Glomerular endothelial cell (primary cell): ENCODE measurements at regions not wholly inside any gene's neighbourhood (a gene's known extent, or its start where the extent isn't known, plus 50 kb on each side); places are given as distances from the start of the nearest gene placed in this dataset.

Experiments used
- DNase-seq: peaks from one replicate; pipeline ENCODE4 v3.0.0-alpha.2; 2011; ENCODE audit warnings: low read depth, low spot score; ENCODE audit errors: extremely low read depth

DNA sequence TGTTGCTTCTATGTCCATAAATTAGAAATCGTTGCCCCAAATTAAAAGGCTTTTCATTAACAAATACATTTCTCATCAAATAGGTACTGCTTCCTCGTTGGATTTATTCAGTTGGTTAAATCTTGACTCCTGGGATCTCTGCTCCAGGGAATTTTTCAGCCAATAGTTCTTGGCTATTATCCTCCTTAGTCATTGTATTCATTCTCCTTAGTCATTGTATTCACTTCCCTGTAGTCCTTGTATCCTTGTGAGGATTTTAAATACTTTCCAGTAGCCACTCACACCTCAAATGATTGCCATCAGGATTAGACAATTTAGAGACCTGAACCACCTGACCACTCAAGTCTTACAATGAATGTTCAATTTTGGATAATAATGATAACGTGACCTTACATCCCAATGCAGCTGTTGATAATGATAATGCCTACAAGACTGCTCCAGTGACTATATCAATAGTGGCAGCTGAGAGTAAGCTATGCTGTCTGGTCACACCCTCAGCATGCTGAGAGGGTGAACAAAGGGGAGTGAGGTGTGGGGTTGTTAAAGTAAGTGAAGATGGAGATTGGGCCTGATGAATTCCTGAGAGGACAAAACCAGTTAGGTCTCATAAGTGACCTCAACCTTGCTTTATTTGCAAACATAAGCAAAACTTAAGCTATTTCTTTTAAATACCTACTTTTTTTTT, 193.7 kb upstream of the RTL1 start:
- DNase-seq, result no peak

- DNase-seq, result no peak
These were observed 194.7 kb upstream of the RTL1 start for GRCh38 chr14:101098177-101098576.

GRCh38 chr14:101098641-101099040, 195.1 kb upstream of the RTL1 start:
- DNase-seq, result peak; percentile 83

GRCh38 chr14:101101456-101102056, 198.0 kb upstream of the RTL1 start:
- DNase-seq, result no peak

DNA sequence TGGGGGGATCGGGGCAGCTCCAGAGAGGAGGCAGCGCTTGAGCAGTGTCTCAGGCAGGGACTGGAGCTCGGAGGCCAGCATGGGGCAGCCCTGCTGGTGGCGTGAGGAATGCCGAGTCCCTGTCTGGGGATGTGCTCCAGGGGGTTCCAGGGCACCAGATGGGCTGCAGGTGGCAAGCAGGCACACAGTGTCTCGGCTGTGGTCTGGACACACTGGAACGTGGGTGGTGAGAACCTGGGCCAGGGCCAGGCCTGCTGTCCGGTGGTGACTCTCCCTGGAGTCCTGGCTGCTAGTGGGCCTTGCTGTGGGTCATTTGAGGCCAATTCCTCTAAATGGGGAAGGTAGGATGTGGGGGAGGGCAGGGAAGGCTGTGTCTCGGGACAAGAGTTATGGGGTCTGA, 199.4 kb upstream of the RTL1 start:
- no peak for DNase-seq

DNA sequence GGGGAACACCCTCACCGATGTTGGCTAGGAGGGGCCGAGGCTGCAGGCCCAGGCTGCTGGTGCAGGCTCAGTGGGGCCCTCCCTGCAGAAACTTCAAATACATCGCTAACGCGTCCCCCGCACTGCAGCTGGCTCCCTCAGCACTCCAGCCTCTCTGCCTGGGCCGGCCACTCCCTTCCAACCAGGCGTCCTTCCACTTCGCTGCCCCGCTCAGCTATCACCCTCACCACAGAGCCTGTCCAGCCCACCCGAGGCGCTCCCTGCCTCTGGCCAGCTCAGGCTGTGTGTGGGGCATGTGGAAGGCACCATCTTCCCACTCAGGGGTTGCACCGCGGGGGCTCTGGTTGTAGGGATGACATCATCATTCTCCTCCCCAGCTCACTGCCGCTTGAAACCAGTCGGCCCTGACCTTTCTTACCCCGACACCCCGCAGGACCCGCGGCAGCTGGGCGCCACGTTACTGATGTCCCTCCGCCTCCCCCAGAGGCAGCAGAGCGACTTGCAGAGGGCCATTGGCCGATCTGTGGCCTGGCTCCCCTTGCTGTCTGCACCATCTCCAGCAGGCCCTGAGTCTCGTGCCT, 199.9 kb upstream of the RTL1 start:
- no peak for DNase-seq

DNA sequence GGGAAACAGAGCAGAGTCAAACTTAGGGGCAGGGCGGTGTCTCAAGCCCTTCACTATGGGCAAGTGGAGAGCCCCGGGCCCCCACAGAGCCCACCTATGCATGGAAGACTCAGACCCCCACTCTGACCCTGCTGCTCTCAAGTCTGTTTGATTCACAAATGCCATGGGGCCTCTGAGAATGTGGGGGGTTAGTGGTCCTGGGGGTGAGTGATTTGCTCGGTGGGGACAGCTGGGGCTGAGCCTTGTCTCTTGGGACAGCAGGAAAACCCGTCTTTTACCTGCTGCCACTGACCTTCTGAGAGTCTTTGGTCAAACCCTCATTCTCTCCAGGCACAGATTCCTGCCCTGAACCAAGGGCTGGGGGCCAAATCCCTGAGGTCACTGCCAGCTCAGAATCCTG, 201.0 kb upstream of the RTL1 start:
- DNase-seq, result no peak

DNA sequence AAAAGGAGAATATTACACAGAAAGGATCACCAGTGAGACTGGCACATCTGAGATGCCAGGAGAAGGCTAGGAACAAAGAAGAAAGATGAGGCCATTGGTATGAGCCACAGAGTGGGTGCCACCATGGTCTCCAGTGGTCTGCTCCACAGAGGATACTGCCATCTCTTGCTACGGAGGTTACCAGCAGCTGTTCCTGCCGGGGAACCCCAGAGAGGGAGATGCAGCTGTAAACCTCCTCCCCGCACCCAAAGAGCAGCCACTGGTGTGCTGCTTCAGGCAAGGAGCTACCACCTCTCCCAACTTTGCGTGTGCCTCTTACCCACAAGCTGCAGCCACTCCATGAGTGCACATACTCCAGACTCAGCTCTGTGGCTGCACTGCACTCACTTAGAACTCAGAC, 201.5 kb upstream of the RTL1 start:
- DNase-seq, result no peak

- no peak for DNase-seq
These were observed 205.2 kb upstream of the RTL1 start for GRCh38 chr14:101108579-101109346.

GRCh38 chr14:101109347-101109638, 205.8 kb upstream of the RTL1 start:
- no peak for DNase-seq

DNA sequence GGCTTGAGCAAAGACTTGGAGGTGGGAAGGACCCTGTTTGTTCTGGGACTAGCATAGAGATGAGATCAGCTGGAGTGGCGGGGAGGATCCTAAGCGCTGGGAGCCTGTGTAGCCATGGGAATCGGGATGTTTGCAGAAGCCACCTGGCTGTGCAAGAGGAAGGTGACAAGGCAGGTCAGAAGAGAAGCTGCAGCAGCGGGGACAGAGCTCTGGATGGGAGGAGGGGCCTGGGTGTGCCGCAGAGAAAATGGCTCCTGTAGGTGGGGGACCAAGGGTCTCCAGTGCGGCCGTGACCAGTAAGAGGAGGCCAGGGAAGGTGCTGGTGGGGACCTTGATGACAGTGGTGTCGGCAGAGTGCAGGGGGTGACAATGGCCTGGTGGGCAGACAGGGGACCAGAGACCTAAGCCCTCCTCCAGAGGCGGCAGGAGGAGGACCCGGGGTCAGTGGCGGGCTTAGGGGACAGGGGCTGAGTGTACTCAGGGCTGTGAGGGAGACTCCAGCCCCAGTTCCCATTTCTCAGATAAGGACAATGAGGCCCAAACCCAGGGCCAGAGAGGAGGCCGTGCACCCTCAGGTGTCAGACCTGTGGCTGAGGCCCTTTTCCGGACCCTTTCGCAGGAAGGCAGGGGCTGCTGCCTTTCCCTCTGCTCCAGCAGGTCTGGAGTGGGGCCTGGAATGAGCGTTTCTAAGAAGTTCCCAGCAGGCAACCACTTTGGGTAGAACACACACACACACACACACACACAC, 206.6 kb upstream of the RTL1 start:
- DNase-seq, result no peak

- no peak for DNase-seq
These were observed 207.5 kb upstream of the RTL1 start for GRCh38 chr14:101110729-101111619.

- no peak for DNase-seq
These were observed 208.2 kb upstream of the RTL1 start for GRCh38 chr14:101111620-101112290.

- DNase-seq, result no peak
These were observed 209.0 kb upstream of the RTL1 start for GRCh38 chr14:101112351-101113107.

DNA sequence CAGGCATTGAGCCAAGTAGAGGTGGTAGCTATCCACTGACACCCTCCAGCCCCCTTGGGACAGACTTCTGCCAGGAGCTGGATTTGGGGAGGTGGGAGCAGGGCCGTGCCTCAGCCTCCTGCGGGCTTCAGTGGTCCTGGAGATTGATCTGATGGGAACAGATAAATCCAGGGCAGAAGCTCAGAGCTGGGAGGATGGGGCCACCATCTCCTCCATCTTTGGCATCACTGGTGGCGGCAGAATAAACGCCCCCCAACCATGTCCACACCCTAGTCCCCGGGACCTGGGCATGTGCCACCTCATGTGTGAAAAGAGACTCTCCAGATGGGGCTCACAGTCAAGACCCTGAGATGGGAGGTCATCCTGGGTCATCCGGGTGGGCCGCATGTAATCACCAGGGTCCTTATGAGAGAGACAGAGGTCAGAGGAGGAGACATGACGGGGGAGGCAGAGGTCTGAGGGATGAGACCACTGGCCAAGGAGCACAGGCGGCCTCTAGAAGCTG, 209.6 kb upstream of the RTL1 start:
- DNase-seq, result no peak

DNA sequence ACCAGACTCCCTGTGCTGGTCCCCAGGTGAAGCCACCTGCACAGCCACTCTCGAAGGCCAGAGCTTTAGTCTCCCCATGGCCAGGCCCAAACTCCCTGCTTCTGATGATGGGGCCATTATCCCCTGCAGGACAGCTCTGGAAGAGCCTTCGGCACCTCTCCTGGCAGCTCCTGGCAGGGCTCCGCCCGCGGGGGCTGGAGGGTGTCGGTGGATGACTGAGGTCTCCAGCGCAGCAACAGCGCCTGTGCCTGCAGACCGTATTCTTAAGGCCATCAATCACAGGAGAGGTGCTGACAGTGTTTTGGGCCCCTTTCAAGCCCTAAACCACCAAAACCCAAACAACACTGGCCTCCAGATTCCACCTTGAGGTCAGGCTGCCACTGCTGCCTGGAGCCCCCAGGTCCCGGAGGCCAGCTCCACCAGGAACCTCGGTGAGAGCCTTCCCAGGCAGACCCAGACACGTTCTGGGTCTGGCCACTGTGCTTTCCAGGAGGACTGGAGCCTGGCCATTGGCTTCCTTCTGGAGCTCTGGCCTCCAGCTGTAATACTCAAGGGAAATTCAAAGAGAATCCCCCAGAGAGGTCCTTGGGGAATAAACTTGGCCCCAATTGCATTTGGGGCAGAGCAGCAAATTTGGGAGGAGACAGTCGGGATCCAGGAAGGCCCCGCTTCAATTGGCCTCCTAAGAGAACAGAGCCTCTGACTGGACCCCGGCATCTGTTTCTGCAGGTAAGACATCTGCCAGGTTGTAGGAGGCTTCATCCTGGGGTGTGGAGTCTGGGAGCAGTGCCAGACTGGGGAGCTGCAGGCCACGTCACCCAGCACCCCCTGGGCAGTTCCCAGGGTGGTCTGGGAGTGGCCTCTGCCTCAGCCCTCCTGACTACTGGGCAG, 210.6 kb upstream of the RTL1 start:
- DNase-seq, result no peak

DNA sequence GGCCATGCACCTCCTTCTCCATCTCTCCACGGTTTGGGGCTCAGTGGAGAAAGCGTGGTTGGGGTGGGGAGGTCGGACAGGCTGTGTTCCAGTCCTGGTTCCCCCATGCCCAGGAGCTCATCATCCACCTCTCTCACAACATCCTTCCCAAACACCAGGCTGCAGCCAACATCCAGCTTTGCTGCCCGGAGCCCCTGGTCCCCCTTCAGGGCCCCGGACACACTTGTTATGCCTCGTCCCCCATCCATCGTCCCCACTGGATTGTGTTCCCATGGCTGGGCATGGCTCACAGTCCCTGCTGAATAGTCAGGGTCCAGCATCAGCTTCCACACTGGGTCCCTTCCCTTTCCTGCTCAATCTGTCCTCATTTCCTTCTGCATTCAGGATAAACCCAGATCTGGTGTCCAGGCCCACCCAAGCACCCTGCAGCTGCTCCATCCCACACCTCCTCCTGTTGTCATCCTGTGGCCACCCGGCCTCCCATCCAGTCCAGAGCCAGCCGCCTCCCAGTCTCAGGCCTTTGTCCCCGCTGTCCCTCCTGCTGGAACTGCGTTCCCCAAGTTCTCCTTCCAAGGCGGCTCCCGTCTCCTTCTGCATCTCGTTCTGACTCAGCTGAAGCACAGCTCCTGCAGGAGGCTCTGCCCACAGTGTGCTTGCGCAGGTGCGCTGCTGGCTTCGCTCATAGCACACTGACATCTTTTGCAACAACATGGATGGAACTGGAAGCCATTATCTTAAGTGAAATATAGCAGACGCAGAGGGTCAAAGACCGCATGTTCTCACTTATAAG, 211.4 kb upstream of the RTL1 start:
- DNase-seq, result no peak
